GM12878 (cell line): ENCODE measurements at regions not wholly inside any gene's neighbourhood (a gene's known extent, or its start where the extent isn't known, plus 50 kb on each side); places are given as distances from the start of the nearest gene placed in this dataset.

ENCODE experiments used
- CEBPB ChIP-seq, 2 experiments: fragments of 150-350 bp in 1 of 2; IDR thresholded peaks; 2 replicates each; pipeline ENCODE4 v1.6.1; 2012 to 2014; ENCODE audit warnings: low read depth in 2 of 2, low read length in 2 of 2, borderline replicate concordance in 1 of 2, inconsistent platforms in 1 of 2
- CHD2 ChIP-seq: IDR thresholded peaks from 2 replicates; pipeline ENCODE4 v1.6.1; 2011; ENCODE audit warnings: low read depth, low read length, improper control_type of control experiment, borderline replicate concordance
- FOS ChIP-seq: IDR thresholded peaks from 3 replicates; pipeline ENCODE4 v1.6.1; 2011; ENCODE audit warnings: borderline replicate concordance; ENCODE audit not compliant: insufficient read length; ENCODE audit errors: extremely low read depth
- POLR2A ChIP-seq: IDR thresholded peaks from 2 replicates; pipeline ENCODE4 v1.6.1; 2011; ENCODE audit warnings: low read depth, mild to moderate bottlenecking, low read length
- POLR2AphosphoS5 ChIP-seq: IDR thresholded peaks from 2 replicates; pipeline ENCODE4 v1.6.1; 2011; ENCODE audit warnings: mild to moderate bottlenecking, low read length, inconsistent platforms
- ZNF592 ChIP-seq: fragments of 450-650 bp; IDR thresholded peaks from 2 replicates; pipeline ENCODE4 v1.6.1; 2017; ENCODE audit warnings: mild to moderate bottlenecking, moderate library complexity
- TF ChIP-seq, protein P1 (sequence below): IDR thresholded peaks from 2 replicates; pipeline ENCODE4 v1.6.1; 2012; ENCODE audit warnings: low read length, inconsistent platforms

- TF ChIP-seq FOS = no peak
- TF ChIP-seq POLR2A = no peak
- TF ChIP-seq ZNF592 = no peak
- TF ChIP-seq POLR2AphosphoS5 = no peak
- TF ChIP-seq, protein P1, sequence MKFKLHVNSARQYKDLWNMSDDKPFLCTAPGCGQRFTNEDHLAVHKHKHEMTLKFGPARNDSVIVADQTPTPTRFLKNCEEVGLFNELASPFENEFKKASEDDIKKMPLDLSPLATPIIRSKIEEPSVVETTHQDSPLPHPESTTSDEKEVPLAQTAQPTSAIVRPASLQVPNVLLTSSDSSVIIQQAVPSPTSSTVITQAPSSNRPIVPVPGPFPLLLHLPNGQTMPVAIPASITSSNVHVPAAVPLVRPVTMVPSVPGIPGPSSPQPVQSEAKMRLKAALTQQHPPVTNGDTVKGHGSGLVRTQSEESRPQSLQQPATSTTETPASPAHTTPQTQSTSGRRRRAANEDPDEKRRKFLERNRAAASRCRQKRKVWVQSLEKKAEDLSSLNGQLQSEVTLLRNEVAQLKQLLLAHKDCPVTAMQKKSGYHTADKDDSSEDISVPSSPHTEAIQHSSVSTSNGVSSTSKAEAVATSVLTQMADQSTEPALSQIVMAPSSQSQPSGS = no peak
- no peak for TF ChIP-seq CHD2
- TF ChIP-seq CEBPB (IDR thresholded peaks at IDR 0.05; ENCODE audit: borderline replicate concordance in 1 of 2, low read depth in 2 of 2, low read length in 2 of 2) = no peak
These were observed 510.5 kb upstream of the PFKP start for GRCh38 chr10:2556883-2557282.
